ENCODE measurements at regions not wholly inside any gene's neighbourhood (a gene's known extent, or its start where the extent isn't known, plus 50 kb on each side); places are given as distances from the start of the nearest gene placed in this dataset.

DNA sequence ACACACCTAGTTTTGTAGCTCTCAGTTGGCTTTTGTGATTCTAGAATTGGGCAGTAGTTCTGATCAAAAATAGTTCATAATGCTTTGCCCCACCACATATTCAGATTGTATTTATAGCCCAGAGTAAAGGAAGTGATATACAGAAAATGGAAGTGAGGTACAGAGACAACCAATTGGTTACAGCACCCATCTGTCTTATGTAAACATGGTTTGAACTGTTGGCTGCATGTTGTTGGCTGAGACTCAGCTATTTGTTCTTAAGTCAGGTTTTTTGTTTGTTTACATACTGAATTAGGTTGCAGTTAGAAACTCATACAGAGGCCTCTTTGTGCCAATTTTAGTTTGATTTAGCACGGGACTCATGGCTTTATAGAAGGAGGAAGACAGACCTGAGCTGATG lies 158.9 kb upstream of the GPR26 start:
- DNase-seq: no peak

DNA sequence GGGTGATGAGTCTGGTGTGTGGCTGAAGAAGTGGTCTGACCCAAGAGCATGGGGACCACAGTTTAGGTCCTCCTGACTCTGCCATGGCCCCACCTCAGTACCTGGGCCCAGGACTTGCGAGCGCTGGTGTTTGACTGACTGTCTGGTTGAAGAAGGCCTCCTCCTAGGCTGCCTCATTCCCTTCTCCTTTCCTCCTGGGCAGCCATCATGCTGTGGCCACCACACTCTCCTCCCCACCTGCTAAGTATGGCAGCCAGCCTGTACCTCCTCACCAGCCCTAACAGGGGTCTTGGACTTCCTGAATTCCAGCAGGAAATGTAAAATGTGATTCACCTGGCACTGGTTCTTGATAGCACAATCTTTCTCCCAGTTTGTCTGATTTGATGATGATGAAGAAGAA lies 156.8 kb upstream of the GPR26 start:
- DNase-seq: no peak

DNA sequence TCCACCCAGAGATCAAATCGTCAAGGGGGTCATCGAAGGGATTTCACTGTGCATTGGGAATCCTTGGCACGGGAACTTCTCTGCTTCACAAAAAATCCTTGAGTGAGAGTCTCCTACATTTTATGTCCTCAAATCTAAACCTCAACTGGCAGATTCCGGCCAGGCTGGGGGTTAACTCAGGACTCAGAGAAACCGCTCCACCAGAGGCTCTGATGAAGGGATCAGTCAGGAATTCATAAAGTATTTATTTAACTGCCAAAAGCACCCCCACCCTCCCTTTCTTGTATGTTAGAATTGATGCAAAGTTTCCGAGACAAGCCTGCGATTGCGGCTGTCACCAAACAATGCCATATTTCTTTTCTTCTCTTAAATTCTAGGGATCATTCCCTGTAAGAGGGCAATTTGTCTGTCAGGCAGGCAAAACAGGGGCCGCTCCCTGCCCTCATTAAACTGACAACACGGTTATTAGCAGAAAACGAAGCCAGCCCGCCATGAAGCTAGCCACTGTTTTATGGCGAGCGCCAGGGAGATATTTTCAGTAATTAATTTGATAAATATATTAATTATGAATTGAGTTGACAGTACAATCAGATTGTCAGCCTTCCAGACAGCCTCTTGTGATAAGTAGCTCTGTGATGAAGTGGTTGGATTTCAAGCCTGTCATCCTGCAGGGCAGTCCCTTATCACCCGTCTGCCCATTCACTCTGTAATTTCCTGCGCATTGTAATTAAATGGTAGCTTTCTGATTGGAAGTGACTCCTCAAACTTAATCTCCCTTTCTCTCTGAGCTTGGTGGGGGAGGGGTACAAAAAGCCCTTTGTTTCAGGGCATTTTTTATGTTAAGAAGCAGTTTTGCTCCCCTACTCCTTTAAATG lies 153.0 kb upstream of the GPR26 start:
- no peak for DNase-seq

DNA sequence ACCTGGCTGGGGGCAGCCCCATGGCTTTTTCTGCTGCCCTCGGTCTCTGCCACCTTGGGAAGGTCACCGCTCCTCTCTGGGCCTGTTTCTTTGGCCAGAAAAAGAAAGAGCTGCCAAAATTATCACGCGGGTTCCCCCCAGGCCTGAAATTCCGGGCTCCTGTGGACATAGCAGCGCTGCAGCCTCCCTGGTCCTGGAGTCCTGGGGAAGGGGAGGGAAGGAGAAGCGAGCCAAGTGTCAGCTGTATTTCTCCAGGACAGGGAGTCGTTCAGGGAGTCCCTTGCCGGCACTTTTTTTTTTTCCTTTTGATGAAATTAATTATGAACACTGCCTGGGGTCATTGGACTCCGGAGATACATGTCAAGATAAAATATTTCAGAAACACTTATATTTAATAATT lies 152.3 kb upstream of the GPR26 start:
- no peak for DNase-seq

DNA sequence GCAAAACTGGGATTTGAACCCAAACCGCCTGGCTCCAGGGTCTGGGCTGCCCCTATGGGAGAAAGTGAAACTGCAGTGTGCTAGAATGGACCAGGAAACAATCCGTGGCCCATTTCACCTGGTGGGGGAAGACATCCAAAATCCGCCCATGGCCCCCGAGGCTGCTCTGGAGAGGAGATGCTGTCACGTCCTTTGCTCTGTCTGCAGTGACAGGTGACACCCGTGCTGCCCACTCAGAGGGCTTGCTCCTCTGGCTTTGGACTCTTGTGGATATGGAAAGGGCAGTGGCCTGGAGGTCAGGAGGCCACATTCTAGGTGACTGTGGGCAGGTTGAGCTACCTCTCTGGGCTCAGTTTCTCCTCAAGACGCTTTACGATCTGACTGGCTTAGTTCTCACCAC lies 151.2 kb upstream of the GPR26 start:
- no peak for DNase-seq

DNA sequence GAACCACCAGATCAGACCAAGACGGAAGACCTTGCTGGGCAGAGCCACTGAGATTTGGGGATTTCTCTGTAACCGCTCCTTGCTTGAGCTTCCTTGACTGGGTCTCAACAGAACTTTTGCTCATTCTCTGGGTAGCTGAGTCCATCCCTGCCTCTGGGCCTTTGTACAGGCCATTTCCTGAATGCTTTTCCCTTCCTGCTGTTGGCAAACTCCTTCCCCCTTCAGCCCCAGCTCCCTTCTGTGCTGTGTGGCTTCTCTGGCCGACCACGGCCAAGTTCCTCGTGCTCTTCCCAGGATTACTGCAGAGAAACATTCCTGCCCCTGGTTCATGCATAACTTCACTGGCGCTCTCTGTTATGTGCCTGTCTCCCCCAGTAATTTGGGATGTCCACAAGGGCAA lies 150.5 kb upstream of the GPR26 start:
- DNase-seq: no peak

DNA sequence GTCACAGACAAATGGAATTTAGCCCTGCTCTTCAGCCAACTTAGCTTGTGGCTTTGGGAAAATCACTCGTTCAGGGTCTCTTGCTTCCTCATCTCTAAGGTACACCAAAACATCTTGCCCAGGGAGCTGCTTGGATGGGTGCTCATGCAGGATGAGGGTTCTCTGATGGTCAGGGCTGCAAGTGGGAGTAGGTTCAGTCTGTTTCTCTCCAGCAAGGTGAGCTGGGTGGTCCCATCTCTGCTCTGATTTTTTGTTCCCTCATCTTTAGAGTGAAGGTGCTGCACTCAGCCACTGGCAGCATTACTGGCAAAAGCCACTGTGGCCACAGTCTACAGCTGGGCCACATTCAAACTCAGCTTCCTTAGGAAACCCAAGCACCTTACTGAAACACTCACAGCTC lies 149.9 kb upstream of the GPR26 start:
- DNase-seq: no peak

DNA sequence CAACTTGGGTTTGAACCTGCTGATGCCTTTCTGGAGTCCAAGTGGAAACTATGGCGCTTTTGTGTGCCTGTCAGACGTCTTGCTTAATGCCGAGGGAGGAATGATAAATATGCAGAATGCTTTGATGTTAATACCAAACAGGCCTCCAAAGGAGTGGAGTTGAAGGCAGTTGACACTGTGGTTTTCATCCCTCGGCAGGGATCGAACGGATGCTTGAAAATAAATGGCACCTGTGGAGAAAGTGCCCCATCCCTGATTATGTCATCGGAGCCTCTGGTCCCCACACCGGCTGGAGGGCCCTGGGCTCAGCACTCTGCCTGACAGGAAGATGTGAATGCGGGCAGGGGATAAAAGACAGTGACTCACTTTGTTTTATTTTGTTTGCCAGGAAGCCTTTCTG lies 148.7 kb upstream of the GPR26 start:
- DNase-seq: no peak

DNA sequence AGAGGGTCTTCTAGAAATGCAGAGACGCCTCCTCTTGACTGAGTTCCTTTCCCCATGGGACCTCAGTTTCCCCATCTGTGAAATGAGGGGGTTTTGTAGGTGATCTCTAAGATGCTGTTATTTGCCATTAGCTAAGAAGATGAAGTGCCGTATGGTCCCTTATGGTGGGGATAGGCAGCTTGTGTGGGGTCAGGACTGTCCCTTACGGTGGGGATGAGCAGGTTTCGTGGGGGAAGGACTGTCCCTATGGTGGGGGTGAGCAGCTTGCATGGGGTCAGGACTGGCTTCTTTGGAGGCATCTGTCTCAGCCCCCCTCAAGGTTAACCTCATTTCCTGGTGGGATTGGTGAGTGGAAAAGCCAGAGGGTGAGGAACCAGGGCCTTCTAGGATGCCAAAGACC lies 148.3 kb upstream of the GPR26 start:
- no peak for DNase-seq

DNA sequence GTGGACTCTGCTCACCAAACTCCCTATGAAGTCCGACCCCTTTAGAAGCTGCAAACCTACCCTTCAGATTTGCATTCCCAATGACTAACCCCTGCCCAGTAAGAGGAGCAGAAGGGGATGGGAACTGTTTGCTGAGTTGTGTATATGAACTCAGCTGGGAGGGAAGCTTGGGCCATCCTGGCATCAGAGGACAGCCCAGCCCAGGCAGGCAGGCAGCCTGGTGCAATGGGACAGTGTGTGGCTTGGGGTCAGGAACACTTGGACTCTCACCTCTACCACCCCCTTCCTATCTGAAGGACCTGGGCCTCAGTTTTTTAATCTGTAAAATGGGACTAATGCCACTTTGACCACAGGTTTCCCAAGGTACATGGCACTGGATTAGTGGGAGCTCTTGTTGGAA lies 147.4 kb upstream of the GPR26 start:
- DNase-seq: no peak

DNA sequence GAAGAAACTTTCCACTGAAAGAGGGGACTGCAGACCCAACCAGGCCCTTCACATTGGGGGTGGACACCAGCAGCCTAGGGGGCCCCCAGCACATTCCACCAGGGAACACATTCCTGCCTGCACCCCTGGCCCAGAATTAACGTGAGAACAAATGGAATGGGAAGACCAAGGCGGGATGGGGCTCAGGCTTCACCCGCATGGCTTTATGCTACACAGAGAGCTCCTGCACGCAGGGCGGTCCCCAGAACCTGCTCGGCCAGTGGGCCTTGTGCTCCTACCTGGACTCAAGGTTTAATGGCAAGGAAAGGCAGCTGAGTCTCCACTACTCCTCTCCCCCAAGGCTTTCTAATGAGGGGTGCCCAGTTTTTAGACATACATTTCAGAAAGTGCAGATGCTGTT lies 146.3 kb upstream of the GPR26 start:
- no peak for DNase-seq

DNA sequence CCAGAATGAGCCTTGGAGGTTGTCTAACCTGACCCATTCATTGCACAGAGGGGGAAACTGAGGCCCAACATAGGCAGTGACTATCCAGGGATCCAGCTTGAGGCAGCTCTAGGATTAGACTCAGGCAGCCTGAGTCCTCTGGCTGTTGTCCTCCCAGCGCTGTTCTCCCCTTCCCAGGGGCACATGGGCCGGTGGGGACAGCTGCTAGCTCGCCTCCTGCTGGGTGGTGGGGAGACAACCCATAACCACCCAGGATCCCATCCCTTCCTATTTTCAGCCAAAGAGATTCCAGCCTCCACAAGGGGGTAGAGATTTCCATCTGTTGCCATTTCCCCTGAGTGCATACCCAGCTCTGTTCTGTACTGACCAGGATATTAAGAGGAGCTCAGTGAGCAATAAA lies 145.1 kb upstream of the GPR26 start:
- no peak for DNase-seq

DNA sequence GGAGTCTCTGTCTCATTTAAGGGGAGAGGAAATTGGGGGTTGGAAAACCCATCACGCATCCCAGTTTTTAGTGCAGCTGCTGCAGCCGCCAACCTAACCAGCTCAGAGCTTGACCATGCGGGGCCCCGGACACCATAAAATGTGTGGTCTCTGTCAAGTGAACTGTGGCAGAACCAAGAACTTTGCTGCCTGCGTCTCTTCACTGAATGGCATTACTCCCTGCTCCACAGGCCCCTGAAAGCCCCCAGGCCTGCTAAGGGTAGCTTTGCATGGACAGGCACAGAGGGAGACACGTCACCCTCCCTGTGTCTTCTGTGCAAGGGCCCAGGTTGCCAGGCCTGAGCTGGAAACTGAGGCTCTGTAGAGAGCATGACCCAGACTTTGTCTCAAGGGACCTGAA lies 144.6 kb upstream of the GPR26 start:
- no peak for DNase-seq

DNA sequence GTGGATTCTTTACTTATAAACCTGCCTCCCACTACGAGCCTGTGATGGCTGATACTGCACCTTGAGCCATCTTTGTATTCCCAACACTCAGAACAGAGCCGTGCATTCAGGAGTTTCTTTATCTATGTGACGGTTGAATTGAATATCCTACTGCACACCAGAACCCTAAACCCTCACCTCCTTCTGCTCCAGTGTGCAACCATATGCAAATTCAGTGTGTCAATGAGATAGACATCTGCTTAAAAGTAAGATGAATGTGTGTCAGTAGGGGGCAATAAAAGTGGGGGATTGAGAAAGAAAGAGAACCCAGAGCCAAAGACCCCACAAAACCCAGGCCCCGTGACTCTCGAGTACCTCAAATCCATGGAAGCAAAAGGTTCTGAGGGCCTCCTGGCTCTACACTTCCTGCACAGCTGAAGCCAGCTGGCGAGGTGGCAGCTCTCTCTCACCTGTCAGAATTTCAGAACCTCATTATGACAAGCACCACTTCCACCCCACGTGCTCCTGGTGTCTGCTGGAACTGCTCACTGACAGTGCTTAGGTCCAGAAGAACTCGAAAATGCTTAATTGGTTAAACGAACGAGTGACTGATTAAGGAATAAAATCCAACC lies 143.3 kb upstream of the GPR26 start:
- no peak for DNase-seq

DNA sequence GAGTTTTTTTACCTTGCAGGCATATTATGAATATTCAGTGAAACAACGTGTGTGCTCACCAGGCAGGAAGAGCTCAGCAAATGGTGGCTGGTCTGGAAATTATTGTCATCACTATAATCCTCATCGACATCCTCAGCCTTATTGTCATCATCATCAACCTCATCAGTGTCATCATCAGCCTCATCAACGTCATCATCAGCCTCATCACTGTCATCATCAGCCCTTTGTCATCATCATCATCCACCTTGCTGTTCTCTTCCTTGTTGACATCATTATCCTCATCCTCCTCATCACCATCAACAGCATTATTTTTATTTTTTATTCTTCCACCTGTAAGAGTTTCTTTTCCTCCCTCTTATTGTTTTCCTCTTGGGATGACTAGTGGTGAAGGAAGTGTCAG lies 142.3 kb upstream of the GPR26 start:
- no peak for DNase-seq

DNA sequence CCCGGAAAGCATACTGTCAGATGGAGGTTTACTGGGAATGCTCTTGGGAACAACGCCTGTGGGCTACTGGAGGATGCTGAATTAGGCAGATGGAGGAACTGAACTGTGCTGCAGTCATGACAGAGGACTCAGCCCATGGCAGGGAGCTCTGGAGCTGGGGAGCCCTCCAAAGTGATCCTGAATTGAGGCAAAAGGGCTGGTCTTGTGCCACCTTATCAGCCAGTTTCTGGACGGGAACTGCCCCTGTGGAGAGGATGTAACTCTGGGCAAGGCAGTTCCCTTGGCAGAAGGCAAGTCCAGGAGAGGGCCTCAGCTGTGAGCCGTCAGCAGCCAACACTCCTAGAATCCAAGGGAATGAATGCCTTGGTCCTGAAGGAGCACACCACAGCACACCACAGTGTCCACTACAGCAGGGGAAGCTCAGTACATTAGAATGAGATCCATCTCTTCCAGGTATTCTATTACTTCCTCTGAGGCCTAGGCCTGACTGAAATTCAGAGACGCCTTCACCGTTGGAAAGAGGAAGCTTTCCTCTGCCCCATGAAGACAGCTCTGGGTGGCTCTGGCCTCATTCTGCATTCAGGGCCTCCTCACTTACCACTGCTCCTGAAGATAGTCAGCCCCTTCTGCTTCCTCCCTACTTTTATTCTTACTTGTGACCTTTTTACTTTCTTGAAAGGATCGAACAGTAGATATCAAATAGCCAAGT lies 139.6 kb upstream of the GPR26 start:
- DNase-seq: no peak

DNA sequence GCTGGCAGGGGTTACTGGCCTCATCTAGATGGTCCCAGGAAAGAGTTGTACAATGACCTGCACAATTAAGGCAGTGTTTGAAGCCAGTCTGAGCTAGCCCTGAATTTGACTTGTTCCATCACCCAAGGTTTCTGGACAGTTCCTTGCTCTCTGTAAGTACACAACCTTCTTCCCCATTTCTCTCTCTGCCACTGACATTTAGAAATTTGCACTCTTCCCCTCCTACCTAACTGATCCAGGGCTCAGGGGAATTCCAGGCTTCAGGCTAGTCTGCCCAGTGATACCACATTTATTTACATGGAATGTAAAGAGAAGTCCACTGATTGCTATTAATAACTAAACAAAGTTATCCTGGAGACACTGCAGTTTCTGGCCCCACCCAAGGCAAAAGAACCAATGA lies 139.0 kb upstream of the GPR26 start:
- no peak for DNase-seq

DNA sequence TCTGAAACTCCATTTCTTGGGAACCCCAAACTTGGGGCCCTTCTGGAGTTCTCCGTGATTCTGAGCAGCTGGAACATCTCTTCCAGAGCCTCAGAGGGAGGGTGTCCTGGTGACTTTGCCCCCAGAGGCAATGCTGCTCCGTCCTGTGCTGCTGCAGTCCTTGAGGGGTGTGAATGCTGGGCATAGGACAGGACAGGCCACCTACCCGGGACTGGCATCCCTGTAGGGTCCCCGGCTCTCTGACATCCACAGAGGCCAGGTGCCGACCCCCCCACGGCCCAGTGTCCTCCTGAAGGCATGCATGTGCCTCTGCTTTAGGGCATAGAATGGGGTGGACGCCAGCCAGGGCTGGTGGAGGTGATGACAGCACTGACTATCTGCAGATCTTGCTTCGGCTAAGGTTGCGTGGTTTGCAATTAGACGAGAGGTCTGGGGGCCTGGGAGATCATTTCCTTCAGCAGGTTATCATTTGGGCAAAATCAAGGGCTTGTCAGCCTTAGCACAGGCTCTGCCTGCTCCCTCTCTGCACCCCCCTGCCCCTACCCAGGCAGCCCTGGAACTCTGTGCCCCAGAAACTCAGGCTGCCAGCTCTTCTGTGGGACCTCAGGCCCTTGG lies 136.9 kb upstream of the GPR26 start:
- DNase-seq: no peak

DNA sequence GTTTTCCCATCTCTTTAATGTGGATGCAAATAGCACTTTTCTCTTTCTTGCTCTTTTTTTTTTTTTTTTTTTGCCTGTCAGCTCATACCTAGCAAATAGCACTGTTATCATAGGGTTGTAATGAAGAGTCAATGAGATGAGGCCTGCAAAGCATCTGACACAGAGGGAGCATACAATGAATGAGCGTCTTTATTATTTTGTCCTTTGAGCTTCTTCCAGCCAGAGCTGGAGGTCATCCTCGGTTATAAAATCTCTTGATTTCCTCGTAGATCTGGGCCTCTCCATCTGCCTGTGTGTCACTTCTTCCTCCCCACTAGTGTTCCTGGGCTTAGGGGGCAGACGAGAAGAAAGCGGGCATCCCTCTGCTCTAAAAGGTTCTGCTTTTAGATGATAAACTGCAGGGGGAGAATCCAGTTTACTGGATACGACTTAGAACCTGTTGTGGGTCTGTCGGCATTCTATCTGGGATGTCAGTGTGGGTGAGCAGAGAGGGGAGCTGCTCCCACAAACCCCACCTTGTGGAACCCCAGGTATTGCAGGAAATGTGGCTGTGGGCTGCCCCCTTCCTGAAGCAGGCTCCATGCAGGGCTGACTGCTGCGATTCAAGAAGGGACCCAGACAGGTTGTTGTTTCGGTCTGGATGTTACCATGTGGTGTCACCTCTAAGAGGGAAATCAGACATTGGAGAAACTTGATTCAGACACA lies 135.8 kb upstream of the GPR26 start:
- no peak for DNase-seq

DNA sequence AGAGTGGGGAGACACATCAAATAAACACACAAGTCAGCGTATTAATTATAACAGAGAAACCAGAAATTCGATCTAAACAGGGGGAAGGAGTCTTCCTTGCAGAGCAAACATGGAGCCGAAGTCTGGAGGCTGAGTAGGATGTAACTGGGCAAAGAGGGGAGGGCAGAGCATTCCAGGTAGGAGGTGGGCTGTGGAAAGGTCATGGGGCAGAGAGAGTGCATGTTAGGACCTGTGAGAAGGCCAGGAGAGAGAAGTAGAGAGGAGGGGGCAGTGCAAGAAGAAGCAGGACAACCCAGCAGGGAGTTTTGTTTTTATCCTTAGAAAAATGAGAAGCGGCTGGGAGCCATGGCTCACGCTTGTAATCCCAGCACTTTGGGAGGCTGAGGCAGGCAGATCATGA lies 130.8 kb upstream of the GPR26 start:
- no peak for DNase-seq

DNA sequence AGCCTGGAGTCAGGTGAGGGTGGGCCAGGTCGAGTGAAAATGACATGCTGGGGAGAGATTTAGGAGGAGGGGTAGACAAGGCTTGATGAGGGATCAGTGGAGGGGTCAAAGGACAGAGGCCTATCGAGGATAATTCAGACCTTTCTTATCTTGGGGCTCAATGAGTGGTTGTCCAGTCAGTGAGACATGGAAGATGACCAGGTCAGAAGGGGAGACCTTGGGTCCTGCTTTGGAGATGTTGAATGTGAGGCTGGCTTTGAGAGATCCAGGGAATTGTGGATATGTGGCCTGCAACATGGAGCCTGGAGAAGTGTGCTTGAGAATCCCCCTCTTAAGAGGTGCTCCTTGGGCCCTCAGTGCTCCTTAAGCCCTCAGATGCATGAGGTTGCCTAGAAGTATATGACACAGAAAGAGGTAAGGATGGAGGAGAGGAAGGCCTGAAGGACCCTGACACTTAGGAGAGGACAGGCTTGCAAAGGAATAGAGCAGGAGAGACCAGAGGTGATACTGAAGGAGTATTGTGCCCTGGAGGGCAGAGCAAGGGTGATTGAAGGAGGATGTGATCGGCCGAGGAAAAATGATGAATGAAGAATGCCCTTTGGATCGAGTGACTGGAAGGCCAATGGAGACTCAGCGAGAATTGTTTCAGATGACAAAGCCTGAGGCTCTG lies 129.8 kb upstream of the GPR26 start:
- no peak for DNase-seq

DNA sequence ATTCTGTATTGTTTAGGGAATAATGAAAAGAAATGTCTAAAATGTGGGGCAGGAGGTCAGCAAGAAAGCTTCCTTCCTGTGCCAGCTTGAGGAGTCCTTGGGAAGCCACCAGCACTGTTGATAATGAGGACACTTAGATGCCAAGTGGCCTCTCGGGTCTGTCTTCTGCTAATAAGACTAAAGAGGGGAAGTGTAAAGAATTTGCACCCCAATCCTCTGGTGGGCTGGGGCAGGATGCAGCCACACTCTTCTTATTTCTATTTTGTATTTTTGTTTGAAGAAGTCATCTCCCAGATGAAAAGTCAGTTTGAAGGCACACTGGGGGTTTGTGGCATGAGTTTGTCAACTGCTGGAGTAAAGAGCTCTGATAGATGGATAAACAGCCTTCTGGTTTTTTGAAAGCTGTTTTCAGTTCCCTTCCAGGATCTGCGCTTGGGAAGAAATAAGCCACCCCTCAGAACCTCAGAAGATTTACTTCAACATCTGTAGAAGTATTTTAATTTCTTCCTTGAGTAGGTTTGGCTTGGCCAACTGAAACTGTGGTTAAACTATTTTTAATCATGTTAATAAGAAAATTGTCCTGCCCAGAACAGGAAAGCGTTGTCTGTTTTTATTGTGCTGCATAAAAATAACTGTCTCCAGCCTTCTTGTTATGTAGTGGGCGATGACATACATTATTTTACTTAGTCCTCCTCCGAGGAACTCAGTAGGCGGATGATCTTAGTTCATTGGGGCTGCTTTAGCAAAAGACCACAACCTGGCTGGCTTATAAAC lies 128.8 kb upstream of the GPR26 start:
- DNase-seq: no peak

Data from CD4-positive, alpha-beta T cell treated with Interleukin-4 for 1 hour (primary cell).